ENCODE measurements at regions not wholly inside any gene's neighbourhood (a gene's known extent, or its start where the extent isn't known, plus 50 kb on each side); places are given as distances from the start of the nearest gene placed in this dataset.

DNA sequence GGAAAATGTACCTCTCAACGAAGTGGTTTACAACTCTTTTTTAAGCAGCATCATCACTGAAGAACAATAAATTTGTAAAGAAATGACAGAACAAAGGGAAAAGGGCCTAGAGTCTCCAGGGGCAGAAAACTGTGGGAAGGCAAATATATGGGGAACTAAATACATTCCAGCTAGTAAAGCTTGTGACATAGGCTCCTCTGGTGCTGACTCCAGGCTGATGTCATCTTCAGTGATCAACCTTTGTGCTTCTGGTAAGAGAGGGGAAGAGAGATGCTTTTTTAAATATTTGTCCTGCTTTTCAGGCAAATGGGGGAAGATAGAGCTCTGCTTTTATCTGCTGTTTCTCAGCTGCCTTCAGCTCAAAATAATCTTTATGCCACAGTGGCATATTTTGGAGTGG is 323.2 kb downstream of the LRRIQ3 start:
- ChIA-PET CTCF (no interaction called here), POLR2A (no interaction called here)
- Histone ChIP-seq H3K4me1 (ENCODE audit: control insufficient read depth, extremely low read depth, insufficient read depth, low read length) (no peaks in the 10 kb centered on the region), H3K36me3 (ENCODE audit: control insufficient read depth in 2 of 2, extremely low read depth in 1 of 2, insufficient read depth in 2 of 2, low read length in 2 of 2) (no peaks in the 10 kb centered on the region), H3K4me3 (replicated peaks in 1 of 3; ENCODE audit: insufficient read depth in 1 of 3, low read depth in 1 of 3, low read length in 3 of 3) (no peak overlapping the region), H3K4me2 (ENCODE audit: insufficient read depth, low read length) (no peak overlapping the region), H4K20me1 (replicated peaks; ENCODE audit: control insufficient read depth, extremely low read depth, insufficient read depth, low read length) (no peaks in the 10 kb centered on the region), H3K79me2 (ENCODE audit: control insufficient read depth, insufficient read depth, low read length) (no peaks in the 10 kb centered on the region), H3K9ac (replicated peaks; ENCODE audit: extremely low read depth, insufficient read depth, low read length) (no peak overlapping the region), H3K9me1 (replicated peaks; ENCODE audit: control insufficient read depth, extremely low read depth, insufficient read depth, low read length) (no peaks in the 10 kb centered on the region), H3K9me3 (replicated peaks; ENCODE audit: control insufficient read depth, insufficient read depth, low read length) (no peaks in the 10 kb centered on the region), H3K27ac (ENCODE audit: insufficient read depth, low read depth, low read length) (no peak overlapping the region), H3K27me3 (ENCODE audit: control insufficient read depth in 2 of 2, insufficient read depth in 2 of 2, low read length in 2 of 2) (no peaks in the 10 kb centered on the region), H2AFZ (ENCODE audit: low read depth, low read length) (no peak overlapping the region)
- dilution Hi-C loops (cut with MboI; ENCODE audit: extremely low pct_ligation_motif_present, low sequenced_read_pairs) (no loop called here), intact Hi-C loops (cut with micrococcal nuclease) (no loop called here)
- TF ChIP-seq JUN (IDR thresholded peaks at IDR 0.05; ENCODE audit: borderline replicate concordance, insufficient read depth, insufficient read length, low read depth), result no peak
- TF ChIP-seq POLR2AphosphoS5 (IDR thresholded peaks at IDR 0.05; ENCODE audit: insufficient read depth, low read depth, low read length), result no peak
- TF ChIP-seq EZH2 (IDR thresholded peaks at IDR 0.05; ENCODE audit: borderline replicate concordance, low read depth, low read length, severe bottlenecking), result no peak
- no peak for TF ChIP-seq MYC (IDR thresholded peaks at IDR 0.05; ENCODE audit: low read depth, low read length)
- TF ChIP-seq MAX (IDR thresholded peaks at IDR 0.05; ENCODE audit: insufficient read depth, insufficient read length), result no peak
- no peak for TF ChIP-seq FOS (IDR thresholded peaks at IDR 0.05; ENCODE audit: borderline replicate concordance, insufficient read depth, low read length)
- TF ChIP-seq GATA2 (IDR thresholded peaks at IDR 0.05; ENCODE audit: insufficient read depth, insufficient read length, low read depth, low read length), result no peak
- no peak for TF ChIP-seq CTCF (IDR thresholded peaks at IDR 0.05; ENCODE audit: extremely low read depth in 1 of 2, insufficient read depth in 1 of 2, low read depth in 1 of 2, low read length in 2 of 2)
- TF ChIP-seq POLR2A (IDR thresholded peaks at IDR 0.05; ENCODE audit: low read depth, low read length), result no peak
- no peak for DNase-seq (ENCODE audit: low read depth, low spot score)
- no TSS peak for BruUV-seq (replicated peaks)
- no peak for FAIRE-seq

Measured in endothelial cell of umbilical vein (primary cell).